ENCODE measurements at regions not wholly inside any gene's neighbourhood (a gene's known extent, or its start where the extent isn't known, plus 50 kb on each side); places are given as distances from the start of the nearest gene placed in this dataset.

DNA sequence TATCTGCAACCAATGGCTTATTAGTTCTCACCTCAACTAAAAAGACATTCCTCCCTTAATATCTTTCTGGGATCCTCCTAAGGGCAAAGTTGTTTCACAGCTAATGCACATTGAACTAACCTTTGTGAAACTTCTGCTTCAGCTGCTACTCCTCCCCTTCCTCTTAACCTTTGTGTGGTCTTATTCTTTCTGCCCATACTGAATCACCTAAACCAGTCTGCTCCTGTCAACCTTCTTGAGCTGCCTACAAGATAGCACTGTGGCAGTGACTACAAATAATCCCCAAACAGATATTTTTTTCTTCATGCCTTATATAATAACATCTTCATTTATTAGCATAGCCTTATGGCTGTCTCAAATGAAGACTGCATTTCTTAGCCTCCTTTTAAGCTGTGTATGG, 1077.4 kb upstream of the ATXN7L3B start:
- Histone ChIP-seq H3K4me3 (no peak overlapping the region), H3K36me3 (ENCODE audit: insufficient read depth) (no peaks in the 10 kb centered on the region), H2AFZ (no peak overlapping the region), H3F3A (replicated peaks; ENCODE audit: low read depth) (no peaks in the 10 kb centered on the region), H3K27me3 (ENCODE audit: insufficient read depth) (peaks cover 72% of the 10 kb centered on the region), H3K4me2 (no peak overlapping the region), H3K9me2 (ENCODE audit: insufficient read depth) (no peaks in the 10 kb centered on the region), H3K4me1 (ENCODE audit: insufficient read depth) (no peaks in the 10 kb centered on the region), H3K27ac (ENCODE audit: low read depth) (no peak overlapping the region), H4K20me1 (replicated peaks; ENCODE audit: insufficient read depth) (no peaks in the 10 kb centered on the region), H3K79me2 (replicated peaks; ENCODE audit: insufficient read depth) (no peaks in the 10 kb centered on the region)
- no peak overlapping the region for H3K27ac Mint-ChIP-seq
- no peaks in the 10 kb centered on the region for H3K36me3 Mint-ChIP-seq (ENCODE audit: low read depth)
- no peak for TF ChIP-seq ZNF114 (CRISPR knock-in tag; IDR thresholded peaks at IDR 0.05)
- no peak for TF ChIP-seq REST (IDR thresholded peaks at IDR 0.05; ENCODE audit: unreplicated experiment)
- no peak for TF ChIP-seq CREB1 (CRISPR knock-in tag; IDR thresholded peaks at IDR 0.05; ENCODE audit: low read depth)
- no peak for TF ChIP-seq JUNB (IDR thresholded peaks at IDR 0.05; ENCODE audit: unreplicated experiment)
- TF ChIP-seq ZNF331 (CRISPR knock-in tag; IDR thresholded peaks at IDR 0.05; ENCODE audit: low read depth): no peak
- TF ChIP-seq STAT1 (IDR thresholded peaks at IDR 0.05; ENCODE audit: unreplicated experiment): no peak
- TF ChIP-seq EZH2phosphoT487 (IDR thresholded peaks at IDR 0.05; ENCODE audit: unreplicated experiment): no peak
- TF ChIP-seq, protein P1, sequence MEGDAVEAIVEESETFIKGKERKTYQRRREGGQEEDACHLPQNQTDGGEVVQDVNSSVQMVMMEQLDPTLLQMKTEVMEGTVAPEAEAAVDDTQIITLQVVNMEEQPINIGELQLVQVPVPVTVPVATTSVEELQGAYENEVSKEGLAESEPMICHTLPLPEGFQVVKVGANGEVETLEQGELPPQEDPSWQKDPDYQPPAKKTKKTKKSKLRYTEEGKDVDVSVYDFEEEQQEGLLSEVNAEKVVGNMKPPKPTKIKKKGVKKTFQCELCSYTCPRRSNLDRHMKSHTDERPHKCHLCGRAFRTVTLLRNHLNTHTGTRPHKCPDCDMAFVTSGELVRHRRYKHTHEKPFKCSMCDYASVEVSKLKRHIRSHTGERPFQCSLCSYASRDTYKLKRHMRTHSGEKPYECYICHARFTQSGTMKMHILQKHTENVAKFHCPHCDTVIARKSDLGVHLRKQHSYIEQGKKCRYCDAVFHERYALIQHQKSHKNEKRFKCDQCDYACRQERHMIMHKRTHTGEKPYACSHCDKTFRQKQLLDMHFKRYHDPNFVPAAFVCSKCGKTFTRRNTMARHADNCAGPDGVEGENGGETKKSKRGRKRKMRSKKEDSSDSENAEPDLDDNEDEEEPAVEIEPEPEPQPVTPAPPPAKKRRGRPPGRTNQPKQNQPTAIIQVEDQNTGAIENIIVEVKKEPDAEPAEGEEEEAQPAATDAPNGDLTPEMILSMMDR (conservative IDR thresholded peaks at IDR 0.05; ENCODE audit: low read depth in 2 of 2): no peak
- no peak for TF ChIP-seq POLR2AphosphoS5 (IDR thresholded peaks at IDR 0.05; ENCODE audit: low read depth)
- no peak for TF ChIP-seq NANOG (IDR thresholded peaks at IDR 0.05; ENCODE audit: borderline replicate concordance)
- TF ChIP-seq ETS1 (IDR thresholded peaks at IDR 0.05): no peak
- TF ChIP-seq, protein P2, sequence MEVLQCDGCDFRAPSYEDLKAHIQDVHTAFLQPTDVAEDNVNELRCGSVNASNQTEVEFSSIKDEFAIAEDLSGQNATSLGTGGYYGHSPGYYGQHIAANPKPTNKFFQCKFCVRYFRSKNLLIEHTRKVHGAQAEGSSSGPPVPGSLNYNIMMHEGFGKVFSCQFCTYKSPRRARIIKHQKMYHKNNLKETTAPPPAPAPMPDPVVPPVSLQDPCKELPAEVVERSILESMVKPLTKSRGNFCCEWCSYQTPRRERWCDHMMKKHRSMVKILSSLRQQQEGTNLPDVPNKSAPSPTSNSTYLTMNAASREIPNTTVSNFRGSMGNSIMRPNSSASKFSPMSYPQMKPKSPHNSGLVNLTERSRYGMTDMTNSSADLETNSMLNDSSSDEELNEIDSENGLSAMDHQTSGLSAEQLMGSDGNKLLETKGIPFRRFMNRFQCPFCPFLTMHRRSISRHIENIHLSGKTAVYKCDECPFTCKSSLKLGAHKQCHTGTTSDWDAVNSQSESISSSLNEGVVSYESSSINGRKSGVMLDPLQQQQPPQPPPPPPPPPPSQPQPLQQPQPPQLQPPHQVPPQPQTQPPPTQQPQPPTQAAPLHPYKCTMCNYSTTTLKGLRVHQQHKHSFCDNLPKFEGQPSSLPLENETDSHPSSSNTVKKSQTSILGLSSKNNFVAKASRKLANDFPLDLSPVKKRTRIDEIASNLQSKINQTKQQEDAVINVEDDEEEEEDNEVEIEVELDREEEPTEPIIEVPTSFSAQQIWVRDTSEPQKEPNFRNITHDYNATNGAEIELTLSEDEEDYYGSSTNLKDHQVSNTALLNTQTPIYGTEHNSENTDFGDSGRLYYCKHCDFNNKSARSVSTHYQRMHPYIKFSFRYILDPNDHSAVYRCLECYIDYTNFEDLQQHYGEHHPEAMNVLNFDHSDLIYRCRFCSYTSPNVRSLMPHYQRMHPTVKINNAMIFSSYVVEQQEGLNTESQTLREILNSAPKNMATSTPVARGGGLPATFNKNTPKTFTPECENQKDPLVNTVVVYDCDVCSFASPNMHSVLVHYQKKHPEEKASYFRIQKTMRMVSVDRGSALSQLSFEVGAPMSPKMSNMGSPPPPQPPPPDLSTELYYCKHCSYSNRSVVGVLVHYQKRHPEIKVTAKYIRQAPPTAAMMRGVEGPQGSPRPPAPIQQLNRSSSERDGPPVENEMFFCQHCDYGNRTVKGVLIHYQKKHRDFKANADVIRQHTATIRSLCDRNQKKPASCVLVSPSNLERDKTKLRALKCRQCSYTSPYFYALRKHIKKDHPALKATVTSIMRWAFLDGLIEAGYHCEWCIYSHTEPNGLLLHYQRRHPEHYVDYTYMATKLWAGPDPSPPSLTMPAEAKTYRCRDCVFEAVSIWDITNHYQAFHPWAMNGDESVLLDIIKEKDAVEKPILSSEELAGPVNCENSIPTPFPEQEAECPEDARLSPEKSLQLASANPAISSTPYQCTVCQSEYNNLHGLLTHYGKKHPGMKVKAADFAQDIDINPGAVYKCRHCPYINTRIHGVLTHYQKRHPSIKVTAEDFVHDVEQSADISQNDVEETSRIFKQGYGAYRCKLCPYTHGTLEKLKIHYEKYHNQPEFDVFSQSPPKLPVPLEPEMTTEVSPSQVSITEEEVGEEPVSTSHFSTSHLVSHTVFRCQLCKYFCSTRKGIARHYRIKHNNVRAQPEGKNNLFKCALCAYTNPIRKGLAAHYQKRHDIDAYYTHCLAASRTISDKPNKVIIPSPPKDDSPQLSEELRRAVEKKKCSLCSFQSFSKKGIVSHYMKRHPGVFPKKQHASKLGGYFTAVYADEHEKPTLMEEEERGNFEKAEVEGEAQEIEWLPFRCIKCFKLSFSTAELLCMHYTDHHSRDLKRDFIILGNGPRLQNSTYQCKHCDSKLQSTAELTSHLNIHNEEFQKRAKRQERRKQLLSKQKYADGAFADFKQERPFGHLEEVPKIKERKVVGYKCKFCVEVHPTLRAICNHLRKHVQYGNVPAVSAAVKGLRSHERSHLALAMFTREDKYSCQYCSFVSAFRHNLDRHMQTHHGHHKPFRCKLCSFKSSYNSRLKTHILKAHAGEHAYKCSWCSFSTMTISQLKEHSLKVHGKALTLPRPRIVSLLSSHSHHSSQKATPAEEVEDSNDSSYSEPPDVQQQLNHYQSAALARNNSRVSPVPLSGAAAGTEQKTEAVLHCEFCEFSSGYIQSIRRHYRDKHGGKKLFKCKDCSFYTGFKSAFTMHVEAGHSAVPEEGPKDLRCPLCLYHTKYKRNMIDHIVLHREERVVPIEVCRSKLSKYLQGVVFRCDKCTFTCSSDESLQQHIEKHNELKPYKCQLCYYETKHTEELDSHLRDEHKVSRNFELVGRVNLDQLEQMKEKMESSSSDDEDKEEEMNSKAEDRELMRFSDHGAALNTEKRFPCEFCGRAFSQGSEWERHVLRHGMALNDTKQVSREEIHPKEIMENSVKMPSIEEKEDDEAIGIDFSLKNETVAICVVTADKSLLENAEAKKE (CRISPR knock-in tag; IDR thresholded peaks at IDR 0.05): no peak
- TF ChIP-seq EZH2 (IDR thresholded peaks at IDR 0.05; ENCODE audit: low read depth, unreplicated experiment): no peak
- no peak overlapping the region for H3K4me3 Mint-ChIP-seq
- H3K4me1 Mint-ChIP-seq: no peaks in the 10 kb centered on the region
- H3K9me3 Mint-ChIP-seq: no peaks in the 10 kb centered on the region
- no peak for DNase-seq (ENCODE audit: low spot score)
- no peak for ATAC-seq
- peaks cover 47% of the 10 kb centered on the region for H3K27me3 Mint-ChIP-seq (ENCODE audit: insufficient read depth, low read depth, poor library complexity)

Measured in GM23338 (cell line).